ENCODE measurements at regions not wholly inside any gene's neighbourhood (a gene's known extent, or its start where the extent isn't known, plus 50 kb on each side); places are given as distances from the start of the nearest gene placed in this dataset.
A peak's percentile ranks its signal among the peaks of the same experiment; 100 is the strongest.

DNA sequence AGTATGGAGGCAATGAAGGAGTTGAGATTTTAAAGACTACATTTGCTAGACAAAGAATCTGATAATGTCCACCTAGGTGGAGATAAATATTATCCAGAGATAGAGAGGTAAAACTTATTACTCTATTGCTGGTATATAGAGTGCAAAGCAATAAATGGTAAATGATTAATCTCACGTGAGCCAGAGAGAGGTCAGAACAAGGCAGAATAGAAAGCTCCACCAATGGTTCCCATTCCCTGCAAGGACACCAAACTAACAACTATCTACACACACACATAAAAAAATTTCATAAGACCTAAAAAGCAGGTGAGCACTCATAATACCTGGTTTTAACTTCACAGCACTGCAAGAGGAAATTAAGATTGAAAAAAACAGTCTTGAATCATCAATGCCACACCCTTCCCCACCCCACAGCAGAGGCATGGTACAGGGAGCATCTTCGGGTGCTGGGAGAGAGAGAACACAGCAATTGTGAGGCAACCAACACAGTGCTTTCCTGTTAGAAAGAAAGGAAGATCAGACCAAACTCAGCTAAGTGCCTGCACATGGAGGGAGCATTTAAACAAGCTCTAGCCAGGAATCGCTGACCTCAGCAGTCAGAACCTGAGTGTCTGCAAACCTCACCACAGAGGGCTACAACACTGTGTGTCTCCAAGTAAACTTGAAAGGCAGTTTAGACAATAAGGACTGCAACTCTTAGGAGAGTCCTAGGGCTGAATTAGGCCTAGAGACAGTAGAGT lies 1432.6 kb upstream of the TMEFF2 start:
- DNase-seq: no peak

DNA sequence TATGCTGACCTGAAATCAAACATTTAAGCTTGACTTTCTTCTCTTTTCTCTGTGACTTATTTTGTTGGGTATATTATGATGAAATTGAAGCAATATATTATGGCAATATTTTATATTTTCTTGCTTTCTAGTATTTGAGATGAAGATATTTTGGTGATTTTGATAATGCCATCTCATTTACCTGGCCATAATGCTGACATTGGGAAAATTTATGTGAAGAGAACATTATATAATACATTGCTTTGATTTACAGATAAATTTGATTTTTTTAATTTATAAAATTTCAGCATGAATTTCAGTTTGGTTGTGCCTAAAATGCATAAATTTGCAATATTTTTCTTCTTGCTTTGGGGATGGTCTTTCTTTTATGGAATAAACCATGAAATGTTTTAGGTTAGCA lies 1413.7 kb upstream of the TMEFF2 start:
- no peak for DNase-seq

- DNase-seq: no peak
These were observed 1396.1 kb upstream of the TMEFF2 start for GRCh38 chr2:193590831-193591230.

GRCh38 chr2:193584522-193584938 lies 1389.8 kb upstream of the TMEFF2 start:
- DNase-seq: peak; percentile 12

- no peak for DNase-seq
These were observed 1389.1 kb upstream of the TMEFF2 start for GRCh38 chr2:193583638-193584400.

GRCh38 chr2:193581807-193582206 lies 1387.1 kb upstream of the TMEFF2 start:
- no peak for DNase-seq

DNA sequence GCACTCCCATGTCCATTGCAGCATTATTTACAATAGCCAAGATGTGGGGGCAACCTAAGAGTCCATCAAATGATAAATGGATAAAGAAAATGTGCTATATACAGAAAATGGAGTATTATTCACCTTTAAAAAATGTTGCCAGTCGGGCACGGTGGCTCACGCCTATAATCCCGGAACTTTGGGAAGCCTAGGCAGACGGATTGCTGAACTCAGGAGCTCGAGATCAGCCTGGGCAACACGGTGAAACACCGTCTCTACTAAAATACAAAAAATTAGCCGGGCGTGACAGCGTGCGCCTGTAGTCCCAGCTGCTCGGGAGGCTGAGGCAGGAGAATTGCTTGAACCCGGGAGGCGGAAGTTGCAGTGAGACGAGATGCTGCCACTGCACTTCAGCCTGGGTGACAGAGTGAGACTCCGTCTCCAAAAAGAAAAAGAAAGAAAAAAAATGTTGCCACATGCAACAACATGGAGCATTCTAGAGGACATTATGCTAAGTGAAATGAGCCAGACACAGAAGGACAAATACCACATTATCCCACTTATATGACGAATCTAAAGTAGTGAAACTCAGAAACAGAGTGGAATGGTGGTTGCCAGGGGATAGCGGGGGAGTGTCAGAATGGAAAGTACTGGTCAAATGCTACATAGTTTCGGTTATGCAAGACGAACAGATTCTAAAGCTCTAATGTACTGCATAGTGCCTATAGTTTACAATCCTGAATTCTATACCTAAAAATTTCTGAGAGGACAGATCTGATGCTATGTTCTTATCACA lies 1385.6 kb upstream of the TMEFF2 start:
- DNase-seq: no peak

GRCh38 chr2:193566886-193567285 lies 1372.2 kb upstream of the TMEFF2 start:
- DNase-seq: no peak

DNA sequence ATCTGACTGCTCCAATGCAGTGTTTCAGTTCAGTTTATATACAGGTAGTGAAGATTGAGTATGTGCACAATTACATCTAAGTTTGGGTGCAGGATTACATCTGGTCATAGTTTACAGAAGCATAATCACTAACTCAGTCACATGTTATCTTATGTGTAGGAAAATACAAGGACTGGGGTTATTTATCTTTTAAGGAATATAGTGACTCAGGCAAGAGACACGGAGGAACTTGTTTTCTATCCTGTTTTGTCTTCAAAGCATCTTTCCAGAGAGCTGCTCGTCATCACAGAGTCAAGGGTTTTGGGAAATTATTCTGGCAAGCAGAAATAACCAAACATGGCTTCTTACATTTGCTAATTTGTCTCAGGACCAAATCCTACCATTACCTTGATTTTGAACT lies 1371.5 kb upstream of the TMEFF2 start:
- no peak for DNase-seq

GRCh38 chr2:193562031-193562430 lies 1367.3 kb upstream of the TMEFF2 start:
- DNase-seq: no peak

- no peak for DNase-seq
These were observed 1366.3 kb upstream of the TMEFF2 start for GRCh38 chr2:193561054-193561453.

GRCh38 chr2:193556766-193557470 lies 1362.2 kb upstream of the TMEFF2 start:
- no peak for DNase-seq

DNA sequence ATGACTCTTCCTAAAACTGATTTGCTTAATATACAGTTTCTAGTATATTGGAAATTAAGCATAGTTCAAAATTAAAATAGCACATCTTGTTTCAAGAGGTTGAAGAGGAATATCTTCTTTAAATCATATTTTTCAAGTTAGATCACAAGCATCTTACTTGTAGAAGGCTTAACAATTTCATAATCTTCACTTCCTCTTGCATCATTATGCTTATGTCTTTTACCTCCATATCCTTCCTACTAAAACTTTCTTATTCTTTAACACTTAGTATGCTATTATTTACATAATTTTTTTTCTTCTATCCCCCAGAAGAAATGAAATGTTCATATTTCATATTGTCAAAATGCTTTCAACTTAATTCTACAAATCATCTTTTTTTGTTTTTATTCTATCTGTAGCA lies 1354.9 kb upstream of the TMEFF2 start:
- no peak for DNase-seq

- no peak for DNase-seq
These were observed 1348.0 kb upstream of the TMEFF2 start for GRCh38 chr2:193542762-193543161.

DNA sequence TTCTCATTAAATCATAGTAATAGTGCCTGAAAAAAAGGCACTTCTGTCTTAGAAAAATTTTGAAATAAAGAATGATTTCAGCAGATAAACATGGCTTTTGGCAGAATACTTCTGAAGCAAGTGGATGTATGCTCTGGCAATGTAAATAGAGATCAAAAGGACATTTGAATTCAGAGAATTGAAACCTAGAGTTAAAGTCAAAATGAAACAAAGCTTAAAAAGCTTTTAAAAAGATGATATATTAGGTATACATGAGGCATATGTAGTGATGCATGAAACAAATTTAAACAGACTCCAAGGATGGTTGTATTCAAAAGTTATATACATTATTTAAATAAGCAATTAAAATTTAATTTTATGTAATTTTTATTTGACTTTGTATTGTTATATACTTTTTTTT lies 1344.5 kb upstream of the TMEFF2 start:
- no peak for DNase-seq

GRCh38 chr2:193538061-193538460 lies 1343.3 kb upstream of the TMEFF2 start:
- DNase-seq: no peak

GRCh38 chr2:193537531-193537930 lies 1342.8 kb upstream of the TMEFF2 start:
- no peak for DNase-seq

DNA sequence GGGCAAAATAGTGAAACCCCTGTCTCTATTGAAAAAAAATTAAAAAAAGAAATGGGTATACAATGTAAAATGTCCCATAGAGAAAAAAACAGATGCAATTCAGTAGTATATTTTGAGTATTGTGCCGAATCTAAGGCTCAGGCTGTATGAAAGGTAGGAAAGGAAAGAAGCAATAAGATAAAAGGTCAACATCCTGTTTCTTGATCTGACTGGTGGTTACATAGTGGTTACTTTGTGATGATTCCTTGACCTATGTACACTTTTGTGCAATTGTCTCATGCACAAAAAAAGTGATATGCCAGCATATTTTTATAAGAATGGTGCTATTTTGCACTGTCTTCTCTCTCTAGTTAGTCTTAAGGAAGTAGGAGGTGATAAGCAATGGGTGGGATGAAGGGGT lies 1333.7 kb upstream of the TMEFF2 start:
- no peak for DNase-seq

- DNase-seq: no peak
These were observed 1332.4 kb upstream of the TMEFF2 start for GRCh38 chr2:193527146-193527545.

GRCh38 chr2:193523662-193524061 lies 1328.9 kb upstream of the TMEFF2 start:
- DNase-seq: no peak

- DNase-seq: no peak
These were observed 1326.8 kb upstream of the TMEFF2 start for GRCh38 chr2:193521523-193521922.

GRCh38 chr2:193520709-193521458 lies 1326.2 kb upstream of the TMEFF2 start:
- DNase-seq: no peak

Data from activated CD4-positive, alpha-beta T cell treated with anti-CD3 and anti-CD28 coated beads, Interleukin-2, Interleukin-6, amounts not matched to agents 100 ng/mL and 50 ng/mL, durations not matched to agents 16 hours and 8 hours (primary cell).